ENCODE measurements at regions not wholly inside any gene's neighbourhood (a gene's known extent, or its start where the extent isn't known, plus 50 kb on each side); places are given as distances from the start of the nearest gene placed in this dataset.
A peak's percentile ranks its signal among the peaks of the same experiment; 100 is the strongest.

GRCh38 chr15:46701896-46702295, 1015.4 kb upstream of the SEMA6D start:
- Histone ChIP-seq H3K9me3 (ENCODE audit: control insufficient read depth, low read length) (no peaks in the 10 kb centered on the region), H3K36me3 (ENCODE audit: control insufficient read depth in 1 of 2, insufficient read depth in 2 of 2, low read length in 1 of 2) (no peaks in the 10 kb centered on the region), H3K4me3 (ENCODE audit: low read length in 2 of 2) (no peak overlapping the region), H3K27ac (ENCODE audit: low read depth in 1 of 2, low read length in 2 of 2) (no peak overlapping the region), H3K27me3 (ENCODE audit: control insufficient read depth in 1 of 2, insufficient read depth in 2 of 2, low read length in 1 of 2) (no peaks in the 10 kb centered on the region), H3K4me1 (ENCODE audit: control insufficient read depth in 1 of 2, insufficient read depth in 2 of 2, low read length in 2 of 2) (peaks cover 2 to 3% of the 10 kb centered on the region in 2 donors)
- intact Hi-C loops (cut with DNase I) = no loop called here
- ATAC-seq (ENCODE audit: low FRiP score) (no peak), DNase-seq (no peak)
- 79 to 83% methylated on average over 4 of the region's 4 CpGs for WGBS, 2 donors

DNA sequence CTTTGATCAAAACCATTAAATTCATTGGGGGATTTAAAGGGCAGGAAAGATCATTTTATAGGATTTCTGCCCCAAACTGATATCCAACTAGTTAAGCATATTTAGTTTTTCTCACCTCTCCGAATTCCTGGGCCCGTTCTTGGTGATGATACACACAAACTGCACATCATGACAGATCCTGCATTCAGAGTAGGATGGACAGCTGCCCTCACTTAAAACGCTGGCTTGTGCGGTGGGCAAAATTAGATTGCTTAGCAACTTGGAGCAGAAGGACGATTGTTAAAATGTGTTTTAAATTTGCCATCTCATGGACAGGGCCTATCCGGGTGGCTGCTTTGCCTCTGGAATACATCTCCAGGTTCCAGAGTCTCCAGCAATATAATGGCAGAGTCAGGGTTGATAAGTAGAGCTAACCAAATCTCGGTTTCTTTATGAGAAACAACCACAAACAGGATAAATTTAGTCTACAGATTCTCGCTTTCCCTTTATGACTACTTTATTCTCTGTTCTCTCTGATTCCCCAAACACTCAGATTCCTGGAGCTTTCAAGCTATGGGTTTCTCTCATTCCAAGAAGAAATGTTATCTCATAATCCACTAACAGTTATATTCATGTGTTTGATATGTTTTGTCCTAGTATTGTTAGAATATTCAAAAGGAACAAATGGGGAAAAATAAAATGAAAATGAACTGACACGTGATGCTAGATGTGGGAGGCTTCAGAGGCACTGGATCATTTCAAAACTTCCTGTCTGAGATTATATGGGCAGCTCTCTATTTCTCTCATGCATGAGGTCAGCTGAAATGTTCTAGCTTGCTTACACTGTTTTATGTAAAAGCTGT, 1014.1 kb upstream of the SEMA6D start:
- Histone ChIP-seq H3K9me3 (ENCODE audit: control insufficient read depth, low read length) (no peaks in the 10 kb centered on the region), H3K4me1 (ENCODE audit: control insufficient read depth in 1 of 2, insufficient read depth in 2 of 2, low read length in 2 of 2) (peaks cover 2 to 3% of the 10 kb centered on the region in 2 donors), H3K36me3 (ENCODE audit: control insufficient read depth in 1 of 2, insufficient read depth in 2 of 2, low read length in 1 of 2) (no peaks in the 10 kb centered on the region), H3K27me3 (ENCODE audit: control insufficient read depth in 1 of 2, insufficient read depth in 2 of 2, low read length in 1 of 2) (no peaks in the 10 kb centered on the region), H3K4me3 (ENCODE audit: low read length in 2 of 2) (no peak overlapping the region), H3K27ac (ENCODE audit: low read depth in 1 of 2, low read length in 2 of 2) (peak overlapping the region in 1 of 2 donors; percentile 40)
- WGBS, 2 donors = 29 to 35% methylated on average over 9 of the region's 9 CpGs
- DNase-seq = no peak
- ATAC-seq (ENCODE audit: low FRiP score) = no peak
- intact Hi-C loops (cut with DNase I) = no loop called here

DNA sequence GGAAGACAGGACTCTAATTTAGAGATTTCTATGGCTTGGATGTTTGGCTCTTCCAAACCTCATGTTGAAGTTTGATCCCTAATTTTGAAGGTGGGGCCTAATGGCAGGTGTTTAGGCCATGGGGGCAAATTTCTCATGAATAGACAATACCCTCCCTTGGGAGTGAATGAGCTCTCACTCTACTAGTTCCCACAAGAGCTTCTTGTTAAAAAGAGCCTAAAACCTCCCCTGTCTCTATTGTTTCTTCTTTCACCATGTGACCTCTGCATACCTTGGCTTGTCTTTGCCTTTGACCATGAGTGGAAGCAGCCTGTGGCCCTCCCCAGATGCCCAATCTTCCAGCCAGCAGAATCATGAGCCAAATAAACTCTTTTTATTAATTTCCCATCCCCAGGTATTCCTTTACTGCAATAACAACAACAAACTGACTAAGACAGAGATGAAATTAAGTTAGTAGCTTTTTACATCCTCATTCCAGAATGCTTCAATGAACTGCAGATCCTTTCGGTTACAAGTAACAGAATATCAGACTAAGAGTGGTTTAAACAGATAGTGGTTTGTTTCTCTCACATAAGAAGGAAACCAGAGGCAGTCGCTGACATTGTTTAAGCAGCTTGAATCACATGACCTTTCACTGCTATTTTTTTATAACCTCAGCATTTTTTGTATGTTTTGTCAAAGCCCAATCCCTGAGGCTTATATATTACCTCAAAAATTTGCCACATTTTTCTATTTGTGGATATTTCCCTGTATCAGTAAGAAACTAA, 1013.3 kb upstream of the SEMA6D start:
- no peak overlapping the region for H3K27ac ChIP-seq (ENCODE audit: low read depth in 1 of 2, low read length in 2 of 2)
- peaks cover 3 to 4% of the 10 kb centered on the region in 2 donors for H3K4me1 ChIP-seq (ENCODE audit: control insufficient read depth in 1 of 2, insufficient read depth in 2 of 2, low read length in 2 of 2)
- DNase-seq = no peak
- intact Hi-C loops (cut with DNase I) = no loop called here
- 71 to 80% methylated on average over 2 of the region's 2 CpGs for WGBS, 2 donors
- no peaks in the 10 kb centered on the region for H3K9me3 ChIP-seq (ENCODE audit: control insufficient read depth, low read length)
- no peak for ATAC-seq (ENCODE audit: low FRiP score)
- no peaks in the 10 kb centered on the region for H3K27me3 ChIP-seq (ENCODE audit: control insufficient read depth in 1 of 2, insufficient read depth in 2 of 2, low read length in 1 of 2)
- no peaks in the 10 kb centered on the region for H3K36me3 ChIP-seq (ENCODE audit: control insufficient read depth in 1 of 2, insufficient read depth in 2 of 2, low read length in 1 of 2)
- H3K4me3 ChIP-seq (ENCODE audit: low read length in 2 of 2) = no peak overlapping the region

GRCh38 chr15:46707452-46707851, 1009.9 kb upstream of the SEMA6D start:
- WGBS, 2 donors = 95 to 97% methylated on average over 1 of the region's 1 CpG
- Histone ChIP-seq H3K4me3 (ENCODE audit: low read length in 2 of 2) (no peak overlapping the region), H3K36me3 (ENCODE audit: control insufficient read depth in 1 of 2, insufficient read depth in 2 of 2, low read length in 1 of 2) (no peaks in the 10 kb centered on the region), H3K9me3 (ENCODE audit: control insufficient read depth, low read length) (no peaks in the 10 kb centered on the region), H3K27me3 (ENCODE audit: control insufficient read depth in 1 of 2, insufficient read depth in 2 of 2, low read length in 1 of 2) (no peaks in the 10 kb centered on the region), H3K4me1 (ENCODE audit: control insufficient read depth in 1 of 2, insufficient read depth in 2 of 2, low read length in 2 of 2) (peaks cover 3 to 4% of the 10 kb centered on the region in 2 donors), H3K27ac (ENCODE audit: low read depth in 1 of 2, low read length in 2 of 2) (no peak overlapping the region)
- intact Hi-C loops (cut with DNase I) = no loop called here
- ATAC-seq (ENCODE audit: low FRiP score) (no peak), DNase-seq (no peak)

- 62 to 75% methylated on average over 3 of the region's 3 CpGs for WGBS, 2 donors
- peaks cover 2 to 3% of the 10 kb centered on the region in 2 donors for H3K4me1 ChIP-seq (ENCODE audit: control insufficient read depth in 1 of 2, insufficient read depth in 2 of 2, low read length in 2 of 2)
- no peak overlapping the region for H3K27ac ChIP-seq (ENCODE audit: low read depth in 1 of 2, low read length in 2 of 2)
- ATAC-seq (ENCODE audit: low FRiP score) (no peak), DNase-seq (no peak)
- H3K27me3 ChIP-seq (ENCODE audit: control insufficient read depth in 1 of 2, insufficient read depth in 2 of 2, low read length in 1 of 2) = no peaks in the 10 kb centered on the region
- H3K9me3 ChIP-seq (ENCODE audit: control insufficient read depth, low read length) = no peaks in the 10 kb centered on the region
- intact Hi-C loops (cut with DNase I) = no loop called here
- no peak overlapping the region for H3K4me3 ChIP-seq (ENCODE audit: low read length in 2 of 2)
- no peaks in the 10 kb centered on the region for H3K36me3 ChIP-seq (ENCODE audit: control insufficient read depth in 1 of 2, insufficient read depth in 2 of 2, low read length in 1 of 2)
Observed at GRCh38 chr15:46708226-46708625, 1009.1 kb upstream of the SEMA6D start.

- Histone ChIP-seq H3K4me1 (ENCODE audit: control insufficient read depth in 1 of 2, insufficient read depth in 2 of 2, low read length in 2 of 2) (peaks cover 0 to 2% of the 10 kb centered on the region in 2 donors), H3K4me3 (ENCODE audit: low read length in 2 of 2) (no peak overlapping the region), H3K27ac (ENCODE audit: low read depth in 1 of 2, low read length in 2 of 2) (no peak overlapping the region), H3K9me3 (ENCODE audit: control insufficient read depth, low read length) (no peaks in the 10 kb centered on the region), H3K27me3 (ENCODE audit: control insufficient read depth in 1 of 2, insufficient read depth in 2 of 2, low read length in 1 of 2) (no peaks in the 10 kb centered on the region), H3K36me3 (ENCODE audit: control insufficient read depth in 1 of 2, insufficient read depth in 2 of 2, low read length in 1 of 2) (no peaks in the 10 kb centered on the region)
- intact Hi-C loops (cut with DNase I) = no loop called here
- ATAC-seq (ENCODE audit: low FRiP score) (no peak), DNase-seq (no peak)
Observed at GRCh38 chr15:46709460-46710083, 1007.7 kb upstream of the SEMA6D start.

DNA sequence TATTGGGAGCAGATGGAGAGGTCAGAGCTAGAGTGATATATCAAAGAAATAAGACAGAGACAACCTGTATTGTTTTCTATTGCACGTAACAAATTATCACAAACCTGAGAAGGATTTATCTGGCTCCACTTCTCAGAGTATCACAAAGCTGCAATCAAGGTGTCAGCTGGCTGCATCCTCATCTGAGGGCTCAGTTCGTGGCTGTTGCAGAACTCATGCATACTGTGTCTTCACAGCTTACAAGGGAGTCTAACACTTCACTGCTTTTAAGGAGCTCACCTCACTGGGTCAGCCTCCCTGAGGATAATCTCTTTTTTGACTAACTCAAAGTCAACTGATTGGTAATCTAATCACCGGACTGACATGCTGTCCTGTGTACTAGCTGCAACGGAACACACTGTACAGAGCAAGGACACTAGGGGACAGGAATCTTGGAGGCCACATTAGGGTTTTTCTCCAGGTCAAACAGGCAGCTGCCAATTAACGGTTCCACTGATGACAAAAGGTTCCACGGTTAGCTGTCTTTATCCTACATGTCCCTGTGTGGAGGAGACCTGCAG, 1006.8 kb upstream of the SEMA6D start:
- Histone ChIP-seq H3K27ac (ENCODE audit: low read depth in 1 of 2, low read length in 2 of 2) (no peak overlapping the region), H3K9me3 (ENCODE audit: control insufficient read depth, low read length) (no peaks in the 10 kb centered on the region), H3K27me3 (ENCODE audit: control insufficient read depth in 1 of 2, insufficient read depth in 2 of 2, low read length in 1 of 2) (no peaks in the 10 kb centered on the region), H3K4me1 (ENCODE audit: control insufficient read depth in 1 of 2, insufficient read depth in 2 of 2, low read length in 2 of 2) (peaks cover 0 to 2% of the 10 kb centered on the region in 2 donors), H3K4me3 (ENCODE audit: low read length in 2 of 2) (no peak overlapping the region), H3K36me3 (ENCODE audit: control insufficient read depth in 1 of 2, insufficient read depth in 2 of 2, low read length in 1 of 2) (no peaks in the 10 kb centered on the region)
- WGBS, 2 donors = 78 to 87% methylated on average over 6 of the region's 6 CpGs
- DNase-seq = no peak
- no peak for ATAC-seq (ENCODE audit: low FRiP score)
- intact Hi-C loops (cut with DNase I) = no loop called here

DNA sequence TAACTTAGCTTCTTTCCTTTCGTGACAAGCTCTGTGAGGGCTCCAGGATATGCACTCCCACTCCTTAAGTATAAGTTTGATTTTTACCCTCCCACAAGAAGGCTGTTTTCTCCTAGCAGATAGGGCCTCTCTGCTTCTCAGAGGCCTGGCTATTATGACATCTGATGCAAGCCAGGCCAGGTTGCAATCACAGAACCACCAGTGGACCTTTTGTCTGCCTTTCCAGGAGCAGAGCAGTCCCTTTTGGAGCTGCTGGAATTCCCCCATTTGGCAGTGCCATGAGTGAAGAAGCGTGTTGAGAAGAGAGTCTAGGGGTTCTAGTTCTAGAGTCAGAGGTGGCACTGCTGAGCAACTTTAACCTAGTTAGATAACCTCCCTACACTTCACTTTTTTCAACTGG, 1004.3 kb upstream of the SEMA6D start:
- intact Hi-C loops (cut with DNase I) = no loop called here
- DNase-seq (no peak), ATAC-seq (ENCODE audit: low FRiP score) (no peak)
- H3K36me3 ChIP-seq (ENCODE audit: control insufficient read depth in 1 of 2, insufficient read depth in 2 of 2, low read length in 1 of 2) = no peaks in the 10 kb centered on the region
- H3K4me3 ChIP-seq (ENCODE audit: low read length in 2 of 2) = no peak overlapping the region
- WGBS, 2 donors = 93 to 96% methylated on average over 2 of the region's 2 CpGs
- no peaks in the 10 kb centered on the region for H3K27me3 ChIP-seq (ENCODE audit: control insufficient read depth in 1 of 2, insufficient read depth in 2 of 2, low read length in 1 of 2)
- no peaks in the 10 kb centered on the region for H3K9me3 ChIP-seq (ENCODE audit: control insufficient read depth, low read length)
- no peak overlapping the region for H3K27ac ChIP-seq (ENCODE audit: low read depth in 1 of 2, low read length in 2 of 2)
- H3K4me1 ChIP-seq (ENCODE audit: control insufficient read depth in 1 of 2, insufficient read depth in 2 of 2, low read length in 2 of 2) = peaks cover 0 to 2% of the 10 kb centered on the region in 2 donors

Data from aorta (tissue), 5 donors.